Natural killer cell (primary cell): ENCODE measurements at regions not wholly inside any gene's neighbourhood (a gene's known extent, or its start where the extent isn't known, plus 50 kb on each side); places are given as distances from the start of the nearest gene placed in this dataset.

Experiments used
- ATAC-seq, 3 donors: fragments of 150-1000 bp in 2 of 3; fragments of 200-7000 bp in 1 of 3; cut with Tn5 transposase; 1 replicate in 1 of 3; 2 replicates in 2 of 3; pipeline ENCODE4 v1.10.0; 2021; ENCODE audit warnings: mild to moderate bottlenecking in 2 of 3, moderate library complexity in 2 of 3
- DNase-seq, 2 donors: peaks; one replicate each; pipeline versions ENCODE4 v3.0.0 to v3.0.0-alpha.2; 2013 to 2021; ENCODE audit warnings: mixed read lengths in 1 of 2
- H3K27ac ChIP-seq: one replicate; pipeline ENCODE4 v1.5.1; 2013; ENCODE audit warnings: mild to moderate bottlenecking, low read length
- H3K27me3 ChIP-seq: one replicate; pipeline ENCODE4 v1.6.1; 2013; ENCODE audit warnings: low read length; ENCODE audit not compliant: control insufficient read depth, insufficient read depth
- H3K36me3 ChIP-seq: one replicate; pipeline ENCODE4 v1.6.1; 2013; ENCODE audit warnings: low read length; ENCODE audit not compliant: control insufficient read depth, insufficient read depth
- H3K4me1 ChIP-seq: one replicate; pipeline ENCODE4 v1.6.1; 2013; ENCODE audit warnings: low read length; ENCODE audit not compliant: control insufficient read depth, insufficient read depth
- H3K4me3 ChIP-seq: one replicate; pipeline ENCODE4 v1.5.1; 2013; ENCODE audit warnings: low read length
- H3K9me3 ChIP-seq: one replicate; pipeline ENCODE4 v1.6.1; 2013; ENCODE audit warnings: low read length; ENCODE audit not compliant: control insufficient read depth, insufficient read depth
- H3K27ac Mint-ChIP-seq, 2 donors: one replicate each; pipeline ENCODE4 v1.8.0; 2022; ENCODE audit warnings: mild to moderate bottlenecking in 2 of 2, mixed read lengths in 2 of 2, moderate library complexity in 1 of 2
- H3K27me3 Mint-ChIP-seq, 2 donors: one replicate each; pipeline ENCODE4 v1.8.0; 2022; ENCODE audit warnings: low read depth in 2 of 2, mixed read lengths in 2 of 2
- H3K36me3 Mint-ChIP-seq: one replicate; pipeline ENCODE4 v1.8.0; 2022; ENCODE audit warnings: mixed read lengths
- H3K4me1 Mint-ChIP-seq, 2 donors: one replicate each; pipeline ENCODE4 v1.8.0; 2022; ENCODE audit warnings: mixed read lengths in 2 of 2
- H3K4me3 Mint-ChIP-seq: one replicate; pipeline ENCODE4 v1.8.0; 2022; ENCODE audit warnings: mild to moderate bottlenecking, moderate library complexity, mixed read lengths
- H3K9me3 Mint-ChIP-seq, 2 donors: one replicate each; pipeline ENCODE4 v1.8.0; 2022; ENCODE audit warnings: mixed read lengths in 2 of 2
- CTCF ChIP-seq: fragments of 200-600 bp; IDR thresholded peaks from one replicate; pipeline ENCODE4 v1.8.0; 2022; ENCODE audit warnings: antibody characterized with exemption
- WGBS: methylation state at CpG from one replicate; pipeline ENCODE4 v1.1.7; 2013; ENCODE audit warnings: missing lambda C conversion rate; ENCODE audit not compliant: insufficient coverage; 5-methylcytosine and 5-hydroxymethylcytosine counted together
- intact Hi-C: fragments of 100-400 bp; cut with micrococcal nuclease; formaldehyde crosslinking; loops from one replicate; pipeline ENCODE4 v1.14.2; 2022

GRCh38 chr2:76450024-76450475, 739.3 kb upstream of the GCFC2 start:
- no peaks in the 10 kb centered on the region for H3K9me3 ChIP-seq
- 50% methylated on average over 1 of the region's 1 CpG for WGBS
- H3K4me3 ChIP-seq, result no peak overlapping the region
- H3K27me3 ChIP-seq, result no peaks in the 10 kb centered on the region
- TF ChIP-seq CTCF, result no peak
- intact Hi-C loops, result no loop called here
- no peak overlapping the region for H3K27ac Mint-ChIP-seq
- no peaks in the 10 kb centered on the region for H3K27me3 Mint-ChIP-seq
- no peak for ATAC-seq
- no peak overlapping the region for H3K4me3 Mint-ChIP-seq
- no peaks in the 10 kb centered on the region for H3K4me1 Mint-ChIP-seq
- no peak for DNase-seq
- no peaks in the 10 kb centered on the region for H3K4me1 ChIP-seq
- H3K27ac ChIP-seq, result no peak overlapping the region
- peaks cover 9% of the 10 kb centered on the region in 2 donors for H3K9me3 Mint-ChIP-seq
- no peaks in the 10 kb centered on the region for H3K36me3 ChIP-seq
- H3K36me3 Mint-ChIP-seq, result no peaks in the 10 kb centered on the region

GRCh38 chr2:76448956-76449355, 738.2 kb upstream of the GCFC2 start:
- Mint-ChIP-seq H3K4me3 (no peak overlapping the region), H3K4me1 (no peaks in the 10 kb centered on the region), H3K27me3 (no peaks in the 10 kb centered on the region), H3K27ac (no peak overlapping the region), H3K9me3 (peaks cover 9 to 12% of the 10 kb centered on the region in 2 donors), H3K36me3 (no peaks in the 10 kb centered on the region)
- ATAC-seq, result no peak
- no peak for DNase-seq
- intact Hi-C loops, result no loop called here
- Histone ChIP-seq H3K9me3 (no peaks in the 10 kb centered on the region), H3K36me3 (no peaks in the 10 kb centered on the region), H3K27ac (no peak overlapping the region), H3K4me3 (no peak overlapping the region), H3K4me1 (no peaks in the 10 kb centered on the region), H3K27me3 (no peaks in the 10 kb centered on the region)
- 93% methylated on average over 1 of the region's 1 CpG for WGBS
- no peak for TF ChIP-seq CTCF

- H3K4me1 Mint-ChIP-seq, result no peaks in the 10 kb centered on the region
Measured at GRCh38 chr2:76447294-76447693, 736.6 kb upstream of the GCFC2 start.

More at GRCh38 chr2:76447294-76447693, 736.6 kb upstream of the GCFC2 start:
- no peaks in the 10 kb centered on the region for H3K27me3 Mint-ChIP-seq
- no peak overlapping the region for H3K27ac Mint-ChIP-seq
- Histone ChIP-seq H3K4me1 (no peaks in the 10 kb centered on the region), H3K27me3 (no peaks in the 10 kb centered on the region), H3K27ac (no peak overlapping the region), H3K9me3 (peaks cover 5% of the 10 kb centered on the region), H3K4me3 (no peak overlapping the region), H3K36me3 (no peaks in the 10 kb centered on the region)
- DNase-seq (no peak), ATAC-seq (no peak)
- intact Hi-C loops, result no loop called here
- no peaks in the 10 kb centered on the region for H3K36me3 Mint-ChIP-seq
- no peak overlapping the region for H3K4me3 Mint-ChIP-seq
- peaks cover 11 to 16% of the 10 kb centered on the region in 2 donors for H3K9me3 Mint-ChIP-seq
- WGBS, result 72% methylated on average over 3 of the region's 3 CpGs
- no peak for TF ChIP-seq CTCF
